ENCODE measurements at regions not wholly inside any gene's neighbourhood (a gene's known extent, or its start where the extent isn't known, plus 50 kb on each side); places are given as distances from the start of the nearest gene placed in this dataset.
"Not testable (repeated sequence)": the region's sequence is repeated elsewhere in the genome, so short reads cannot be mapped to it uniquely, and the experiment has no call there.

DNA sequence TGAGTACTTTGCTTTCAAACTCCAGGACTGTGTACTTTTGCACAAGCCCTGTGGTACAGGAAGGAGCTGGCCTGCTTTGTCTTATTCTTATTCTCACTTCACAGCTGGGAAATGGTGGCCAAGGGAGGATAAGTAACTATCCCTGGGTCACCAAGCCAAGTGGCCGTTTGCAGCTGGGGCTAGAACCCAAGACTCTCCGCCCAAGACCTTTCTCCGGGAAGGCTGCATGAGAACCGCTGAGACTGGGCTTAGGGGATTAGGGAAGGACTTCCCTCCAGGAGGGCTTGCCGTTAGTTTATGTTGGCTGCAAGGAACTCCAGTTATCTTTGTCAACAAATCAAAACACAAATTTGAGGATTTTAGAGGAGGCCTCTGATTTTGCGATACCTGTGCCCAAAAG is 109.5 kb upstream of the ADRA1D start:
- no peak for DNase-seq (ENCODE audit: low read depth)

DNA sequence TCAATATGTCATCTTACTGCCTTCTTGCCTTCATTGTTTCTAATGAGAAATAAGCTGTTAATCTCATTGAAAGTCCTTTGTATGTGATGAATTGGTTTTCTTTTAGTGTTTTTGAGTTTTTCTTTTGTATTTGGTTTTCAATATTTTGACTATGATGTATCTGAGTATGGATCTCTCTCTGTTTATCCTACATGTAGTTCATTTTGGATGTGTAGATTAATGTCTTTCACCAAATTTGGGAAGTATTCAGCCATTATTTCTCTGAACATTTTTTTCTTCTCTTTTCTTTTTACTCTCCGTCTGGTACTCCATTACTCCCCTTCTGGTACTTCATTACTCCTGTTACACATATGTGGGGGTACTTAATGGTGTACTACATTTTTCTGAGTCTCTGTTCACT is 103.3 kb upstream of the ADRA1D start:
- DNase-seq (ENCODE audit: low read depth), result no peak

DNA sequence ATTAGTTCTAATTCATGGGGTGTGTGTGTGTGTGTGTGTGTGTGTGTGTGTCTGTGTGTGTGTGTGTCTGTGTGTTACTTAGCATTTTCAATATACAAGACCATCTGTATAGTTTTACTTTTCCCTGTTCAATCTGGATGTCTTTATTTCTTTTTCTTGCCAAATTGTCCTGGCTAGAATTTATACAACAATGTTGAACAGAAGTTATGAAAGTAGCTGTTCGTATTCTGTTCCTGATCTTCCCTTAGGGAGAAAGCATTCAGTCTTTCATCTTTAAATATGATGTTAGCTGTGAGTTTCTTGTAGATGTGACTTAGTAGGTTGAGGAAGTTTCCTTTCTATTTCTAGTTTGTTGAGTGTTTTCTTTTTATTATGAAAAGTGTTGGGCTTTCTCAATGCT is 101.0 kb upstream of the ADRA1D start:
- no peak for DNase-seq (ENCODE audit: low read depth)

DNA sequence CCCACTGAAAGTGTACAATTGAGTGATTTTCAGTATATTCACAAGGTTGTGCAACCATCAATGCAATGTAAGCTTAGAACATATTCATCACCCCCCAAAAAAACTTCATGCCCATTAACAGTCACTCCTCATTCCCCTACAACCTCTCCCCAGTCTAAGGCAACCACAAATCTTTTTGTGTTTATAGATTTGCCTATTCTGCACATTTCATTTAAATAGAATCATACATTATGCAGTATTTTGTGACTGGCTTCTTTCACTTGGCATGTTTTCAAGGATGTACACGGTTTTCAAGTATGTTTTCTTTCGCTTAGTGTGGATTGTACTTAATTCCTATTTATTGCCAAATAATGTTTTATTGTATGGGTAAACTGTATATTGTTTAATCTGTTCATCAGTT is 95.6 kb upstream of the ADRA1D start:
- peak; percentile 38 for DNase-seq (ENCODE audit: low read depth)

DNA sequence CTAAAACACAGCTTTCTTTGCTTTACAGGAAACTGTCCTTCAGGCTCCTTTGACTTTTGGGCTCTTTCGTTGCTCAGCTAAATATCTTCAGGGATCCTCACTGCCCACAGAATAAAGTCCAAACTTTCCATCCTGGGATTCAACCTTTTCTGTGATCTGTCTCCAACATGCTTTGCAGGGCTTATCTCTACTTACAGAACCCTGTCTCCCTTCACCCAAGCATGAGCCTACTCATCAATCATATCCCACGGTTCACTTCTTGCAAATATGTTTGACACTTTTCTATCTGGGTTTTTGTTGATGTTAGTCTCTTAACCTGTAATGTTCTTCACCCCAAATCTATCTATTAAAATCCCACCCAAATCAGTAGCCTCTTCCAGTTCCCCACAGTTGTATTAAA is 93.5 kb upstream of the ADRA1D start:
- no peak for DNase-seq (ENCODE audit: low read depth)

DNA sequence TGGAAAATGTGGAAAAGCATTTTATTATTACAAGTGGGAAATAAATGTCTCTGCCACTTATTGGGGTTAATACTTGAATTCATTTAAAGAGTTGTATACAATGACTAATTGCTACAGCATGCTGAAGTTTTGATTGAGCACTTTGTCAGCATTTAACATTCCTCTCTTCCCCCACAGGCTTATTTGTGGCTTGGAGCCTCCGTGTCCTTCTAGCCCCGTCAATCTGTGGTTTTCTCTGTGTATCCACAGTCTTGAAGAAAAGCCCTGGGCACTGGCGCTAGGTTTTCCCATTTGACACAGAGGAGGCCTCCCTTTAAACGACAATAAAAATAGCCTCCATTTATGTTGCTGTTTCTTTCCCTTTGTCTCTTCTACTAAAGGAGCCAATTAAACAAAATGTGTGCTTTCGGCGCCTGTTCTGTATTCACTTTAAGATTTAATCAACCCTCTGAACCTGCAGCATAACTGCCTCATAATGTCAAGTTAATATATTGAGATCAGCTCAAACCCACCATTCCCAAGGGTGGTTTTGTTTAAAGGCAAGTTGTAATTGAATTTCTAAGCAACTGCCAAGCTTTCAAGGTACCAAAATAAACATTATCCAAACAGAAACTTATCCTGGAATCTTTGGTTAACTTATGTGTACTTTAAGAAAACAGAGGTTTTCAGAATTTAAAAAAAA is 92.9 kb upstream of the ADRA1D start:
- peak; percentile 100 for DNase-seq (ENCODE audit: low read depth)

DNA sequence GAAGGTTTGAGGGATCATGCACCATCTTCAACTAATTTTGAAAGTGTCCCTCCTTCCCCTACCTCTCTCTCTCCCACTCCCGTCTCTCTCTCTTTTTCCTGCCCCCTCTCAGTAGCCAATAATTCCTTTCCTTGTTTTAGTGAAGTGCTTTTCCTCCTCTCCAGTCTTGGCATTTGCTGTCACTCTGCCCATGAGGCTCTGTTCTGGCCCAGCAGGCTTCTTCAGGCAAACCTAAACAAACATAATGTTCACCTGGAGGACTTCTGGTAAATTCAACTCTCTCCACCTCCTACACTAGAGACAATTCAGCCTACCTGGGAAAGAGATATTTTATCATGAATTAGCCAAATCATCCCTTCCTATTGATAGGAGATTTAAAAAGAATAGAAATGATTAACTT is 86.6 kb upstream of the ADRA1D start:
- no peak for DNase-seq (ENCODE audit: low read depth)

DNA sequence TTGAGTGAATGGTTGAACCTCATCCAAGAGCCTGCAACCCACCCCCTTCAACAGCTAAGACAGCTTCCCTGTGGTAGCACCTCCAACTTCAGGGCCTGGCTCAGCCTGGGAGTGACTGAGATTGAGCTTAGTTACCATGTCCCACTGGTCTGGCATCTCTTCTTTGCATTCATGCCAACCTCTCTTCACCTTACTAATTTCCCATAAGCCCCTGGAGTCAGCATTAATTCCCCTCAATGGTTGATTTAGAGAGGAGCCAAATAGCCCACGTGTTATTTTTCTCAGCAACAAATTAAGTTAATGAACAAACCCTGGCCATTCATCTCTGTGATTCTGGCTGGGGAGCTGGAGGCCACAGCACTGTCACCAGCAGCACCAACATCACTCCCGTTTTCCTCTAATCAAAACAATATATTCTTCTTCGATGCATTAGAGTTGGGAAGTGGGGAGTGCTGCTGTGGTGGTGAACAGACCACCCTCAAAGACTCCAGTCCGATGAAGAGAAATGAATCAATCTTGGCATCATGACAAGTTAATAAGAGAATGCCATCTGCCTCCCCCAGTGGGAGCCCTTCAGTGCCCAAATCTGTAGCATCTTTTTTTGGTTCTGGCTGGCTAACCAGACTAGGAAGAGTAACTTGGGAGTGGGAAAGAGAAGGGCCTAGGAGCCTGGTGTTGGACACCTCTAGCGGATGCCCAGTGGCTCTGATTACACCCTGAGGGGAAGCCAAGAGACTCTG is 83.2 kb upstream of the ADRA1D start:
- DNase-seq (ENCODE audit: low read depth), result peak; percentile 44

DNA sequence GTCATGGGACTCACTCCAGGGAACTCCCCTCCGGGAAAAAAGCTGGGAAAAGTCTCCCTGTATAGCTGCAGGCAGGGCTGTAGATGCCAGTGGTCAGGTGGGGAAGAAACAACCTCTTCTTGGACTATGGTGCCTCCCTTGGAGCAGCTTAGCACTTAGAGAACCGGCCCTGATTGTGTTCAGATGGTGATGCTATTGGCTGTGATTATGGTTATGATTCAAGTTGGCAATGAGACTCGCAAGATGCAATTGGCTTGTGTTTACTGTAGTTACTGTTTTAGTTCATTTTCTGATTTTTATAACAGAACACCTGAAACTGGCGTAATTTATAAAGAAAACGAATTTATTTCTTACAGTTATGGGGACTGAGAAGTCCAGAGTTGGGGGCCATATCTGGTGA is 80.9 kb upstream of the ADRA1D start:
- no peak for DNase-seq (ENCODE audit: low read depth)

DNA sequence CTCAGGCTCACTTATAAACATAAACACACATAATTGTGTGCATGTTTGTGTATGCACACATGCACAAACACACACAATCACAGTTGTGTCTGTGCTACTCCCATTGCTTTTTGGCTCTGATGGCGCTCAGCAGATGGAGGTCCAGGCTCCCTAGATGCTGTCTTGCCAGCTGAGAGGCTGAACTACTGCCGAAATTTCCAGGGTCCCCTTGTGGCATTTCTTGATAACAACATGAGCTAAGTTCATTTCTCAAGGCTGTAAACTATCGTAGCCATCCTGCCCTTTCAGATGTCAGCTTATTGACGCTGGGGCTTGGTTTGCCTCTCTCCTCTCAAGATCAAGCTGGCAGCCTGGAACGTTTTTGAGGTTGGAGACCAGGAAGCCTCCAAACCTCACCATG is 80.1 kb upstream of the ADRA1D start:
- DNase-seq (ENCODE audit: low read depth), result no peak

DNA sequence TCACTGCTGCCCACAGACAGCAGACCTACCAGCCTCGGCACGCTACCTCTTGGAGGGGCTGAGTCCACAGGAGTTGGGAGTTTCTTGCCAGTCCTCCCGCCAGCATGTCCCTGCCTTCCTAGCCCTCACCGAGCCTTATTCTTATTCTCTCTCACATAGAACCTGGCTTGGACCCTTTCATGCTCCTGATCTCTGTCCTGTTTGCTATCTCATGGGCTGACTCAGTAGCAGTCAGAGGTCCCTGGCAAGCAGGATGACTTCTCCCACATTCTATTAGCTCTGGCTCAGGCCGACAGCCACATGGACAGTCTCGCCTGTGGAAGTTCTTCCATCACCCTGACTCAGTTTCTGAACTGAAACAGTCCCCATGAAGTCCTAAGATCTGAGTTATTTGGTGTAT is 79.5 kb upstream of the ADRA1D start:
- DNase-seq (ENCODE audit: low read depth), result no peak

DNA sequence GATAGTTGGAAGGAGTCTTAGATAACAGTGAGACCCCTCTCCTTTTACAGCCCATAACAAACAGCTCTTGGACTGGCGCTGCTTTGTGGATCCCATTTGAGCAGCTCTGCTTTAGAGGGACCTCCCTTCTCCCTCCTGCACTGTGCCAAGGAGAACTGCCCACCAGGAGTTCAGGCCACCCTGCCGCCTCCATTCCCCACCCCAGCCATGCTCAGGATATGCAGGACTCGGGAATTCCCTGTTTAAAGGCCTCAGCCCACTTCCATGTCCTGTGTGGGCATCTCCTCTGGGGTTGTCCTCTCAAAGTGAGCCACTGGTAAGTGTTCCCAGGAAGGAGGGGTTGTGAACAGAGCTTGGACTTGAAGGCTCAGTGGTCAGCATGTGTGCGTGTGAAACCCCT is 78.9 kb upstream of the ADRA1D start:
- DNase-seq (ENCODE audit: low read depth), result no peak

DNA sequence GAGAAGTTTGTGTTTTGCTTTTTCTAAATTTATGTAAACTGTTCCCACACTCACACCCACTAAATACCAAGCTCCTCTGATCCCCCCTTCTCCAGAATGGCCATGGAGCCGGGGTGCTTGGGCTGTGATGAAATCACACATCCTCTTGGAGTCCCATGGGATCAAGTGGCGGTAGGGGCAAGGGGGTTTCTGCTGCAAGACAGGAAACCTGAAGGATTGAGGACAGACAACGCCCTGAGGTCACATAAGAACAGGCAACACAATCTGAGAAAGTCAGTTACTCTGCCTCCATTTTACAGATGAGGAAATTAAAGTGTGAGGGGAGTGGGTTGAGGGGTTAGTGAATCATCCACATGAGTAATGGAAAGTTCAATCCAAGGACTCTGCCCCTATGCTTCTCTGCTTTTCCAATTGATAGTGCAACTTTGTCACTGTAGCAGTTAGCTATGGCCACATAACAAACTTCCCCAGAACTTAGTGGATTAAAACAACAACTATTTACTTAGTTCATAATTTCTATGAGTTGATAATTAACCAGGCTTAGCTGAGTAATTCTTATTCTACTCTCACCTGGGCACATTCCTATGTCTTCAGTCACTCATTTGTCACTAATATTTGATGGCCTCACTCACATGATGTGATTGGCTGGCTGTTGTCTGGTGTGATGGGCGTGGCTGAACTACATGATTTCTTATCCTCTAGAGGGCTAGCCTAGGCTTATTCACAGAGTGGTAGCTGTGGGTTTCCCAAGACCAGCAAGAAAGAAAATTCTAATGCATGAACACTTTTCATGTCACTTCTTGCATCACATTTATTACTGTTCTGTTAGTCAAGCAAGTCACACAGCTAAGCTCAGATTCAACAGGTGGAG is 77.3 kb upstream of the ADRA1D start:
- peak; percentile 15 for DNase-seq (ENCODE audit: low read depth)

DNA sequence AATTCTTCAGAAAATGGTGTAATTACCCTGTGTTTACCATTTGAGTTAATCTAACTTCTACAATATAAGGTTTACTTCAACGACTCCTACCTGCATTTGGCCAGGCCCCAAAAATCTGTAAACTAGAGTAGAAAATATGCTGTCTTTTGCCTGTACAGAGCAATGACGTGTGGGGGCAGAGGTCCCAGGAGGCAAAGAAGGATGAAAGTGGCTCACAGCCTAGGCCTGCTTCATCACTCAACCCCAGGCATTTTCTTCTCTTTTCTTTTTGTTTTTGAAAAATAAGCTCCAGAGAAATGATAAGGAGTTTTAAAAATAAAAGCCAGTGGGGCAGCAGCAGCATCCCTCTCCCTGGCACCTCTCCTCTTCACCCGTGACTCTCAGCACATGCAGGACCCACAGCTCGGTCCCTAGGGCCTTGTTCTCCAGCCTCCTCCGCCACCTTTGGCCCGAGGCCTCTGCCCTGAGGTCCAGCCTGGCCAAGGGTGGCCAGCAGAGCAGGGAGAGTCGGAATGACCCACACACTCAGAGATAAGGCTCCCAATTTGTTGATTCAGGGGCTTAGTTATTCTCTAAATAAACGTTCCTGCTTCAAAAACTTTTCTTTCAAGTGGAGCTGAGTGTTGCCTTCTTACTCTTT is 76.6 kb upstream of the ADRA1D start:
- no peak for DNase-seq (ENCODE audit: low read depth)

DNA sequence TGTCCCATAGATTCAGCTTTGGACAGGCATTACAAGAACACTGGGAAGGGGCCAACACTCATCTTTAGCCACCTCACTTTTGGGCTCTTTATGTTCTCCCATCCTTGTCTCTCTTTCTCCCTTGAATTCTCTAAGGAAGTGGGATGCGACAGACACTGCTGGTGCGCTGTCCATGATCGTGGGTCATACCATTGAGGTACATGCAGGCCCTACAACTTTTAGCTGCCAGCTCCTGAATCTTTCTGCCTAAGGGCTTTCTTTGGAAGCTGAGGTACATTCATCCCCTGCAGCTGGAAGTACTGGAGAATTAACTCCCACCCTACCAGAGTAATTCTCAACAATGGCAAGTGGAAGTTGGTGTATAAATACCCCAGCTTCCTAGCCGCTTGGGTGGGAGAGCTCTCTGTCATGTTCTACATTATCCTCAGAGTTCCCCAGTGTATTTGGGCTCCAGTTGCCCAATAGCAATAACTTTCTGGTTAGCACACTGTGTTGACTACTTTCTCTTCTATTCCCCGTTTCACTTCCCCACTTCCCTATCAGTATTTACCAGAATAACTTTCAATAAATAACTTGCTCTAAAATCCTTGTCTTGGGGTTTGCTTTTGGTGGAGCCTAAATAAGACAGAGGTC is 75.6 kb upstream of the ADRA1D start:
- no peak for DNase-seq (ENCODE audit: low read depth)

DNA sequence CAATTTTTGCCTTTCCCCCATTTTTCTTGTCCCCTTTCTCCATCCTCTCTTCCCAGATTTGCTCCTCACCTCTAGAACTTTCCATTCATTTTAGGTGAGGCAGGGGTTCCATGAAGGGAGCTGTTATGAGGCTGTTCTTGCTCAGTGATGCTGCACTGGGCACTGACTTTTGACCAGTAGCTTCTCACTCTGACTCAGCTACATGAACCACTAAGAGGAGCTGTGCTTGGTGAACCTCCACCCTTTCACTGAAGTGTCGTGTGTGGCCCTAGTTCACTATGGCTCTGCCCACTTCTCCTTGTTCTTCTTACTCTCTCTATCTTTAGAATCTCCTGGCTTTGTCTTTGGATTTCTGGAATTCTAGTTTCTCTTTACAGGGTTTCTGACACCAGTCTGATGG is 73.4 kb upstream of the ADRA1D start:
- DNase-seq (ENCODE audit: low read depth), result no peak

DNA sequence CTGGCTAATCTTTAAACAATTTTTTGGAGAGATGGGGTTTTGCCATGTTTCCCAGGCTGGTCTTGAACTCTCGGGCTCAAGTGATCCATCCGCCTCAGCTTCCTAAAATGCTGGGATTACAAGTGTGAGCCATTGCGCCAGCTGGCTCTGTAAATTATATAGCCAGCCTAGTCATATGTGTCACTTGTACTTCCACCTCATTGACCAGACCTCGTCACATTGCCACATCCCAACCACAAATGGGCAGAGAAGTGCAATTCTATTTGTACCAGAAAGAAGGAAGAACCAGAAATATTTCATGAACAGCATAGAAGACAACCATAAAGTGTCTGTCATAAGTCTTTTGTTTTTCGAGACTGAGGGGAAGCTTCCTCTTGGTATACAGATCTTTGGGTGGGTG is 71.2 kb upstream of the ADRA1D start:
- DNase-seq (ENCODE audit: low read depth), result peak; percentile 40

DNA sequence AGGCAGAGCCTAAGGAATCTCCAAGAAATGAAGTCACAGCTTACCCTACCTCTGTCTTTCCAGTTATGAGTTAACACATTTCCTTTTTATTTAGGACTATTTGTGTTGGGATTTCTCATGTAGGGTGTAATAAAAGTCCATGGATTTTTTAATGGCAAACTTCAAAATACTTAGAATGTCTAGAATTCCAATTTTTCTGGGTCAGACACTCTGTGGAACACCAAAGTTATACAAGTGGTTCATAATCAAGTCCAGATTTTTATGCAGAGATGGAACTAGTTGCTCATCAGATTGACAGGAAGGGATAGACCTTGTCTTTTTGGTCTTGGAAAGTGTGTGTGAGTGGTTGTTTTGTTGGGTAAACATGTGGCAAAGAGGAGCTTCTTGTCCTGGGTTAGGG is 69.8 kb upstream of the ADRA1D start:
- DNase-seq (ENCODE audit: low read depth), result no peak

DNA sequence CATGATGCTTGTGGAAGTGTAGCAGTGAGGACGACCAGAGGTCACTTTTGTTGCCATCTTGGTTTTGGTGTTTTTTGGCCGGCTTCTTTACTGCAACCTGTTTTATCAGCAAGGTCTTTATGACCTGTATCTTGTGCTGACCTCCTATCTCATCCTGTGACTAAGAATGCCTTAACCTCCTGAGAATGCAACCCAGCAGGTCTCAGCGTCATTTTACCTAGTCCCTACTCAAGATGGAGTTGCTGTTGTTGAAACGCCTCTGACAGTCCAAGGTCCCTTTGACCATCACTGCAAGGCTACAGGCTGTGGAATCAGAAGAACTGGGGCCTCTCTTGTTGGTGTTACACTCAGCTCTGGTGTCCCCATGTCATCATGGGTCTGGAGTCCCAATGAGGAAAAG is 61.5 kb upstream of the ADRA1D start:
- not testable (repeated sequence) for DNase-seq (ENCODE audit: low read depth)

DNA sequence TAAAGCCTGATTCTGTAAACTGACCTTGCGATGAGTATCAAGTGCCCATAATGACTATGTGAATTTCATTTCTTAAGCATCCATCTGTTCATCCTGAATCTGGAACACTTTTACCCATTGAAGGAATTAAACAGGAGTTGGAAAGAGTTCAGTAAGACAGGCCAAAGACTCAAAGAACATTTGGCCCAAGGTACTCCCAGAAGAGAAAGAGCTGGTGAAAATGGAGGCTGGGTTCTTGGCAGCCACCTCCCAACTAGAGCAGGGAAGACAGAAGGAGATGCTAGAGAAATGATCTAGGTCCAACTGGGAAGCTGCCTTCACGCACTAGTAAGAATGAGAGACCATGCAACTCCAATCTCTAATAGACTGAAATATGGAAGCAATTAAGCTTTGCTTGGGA is 57.1 kb upstream of the ADRA1D start:
- DNase-seq (ENCODE audit: low read depth), result no peak

DNA sequence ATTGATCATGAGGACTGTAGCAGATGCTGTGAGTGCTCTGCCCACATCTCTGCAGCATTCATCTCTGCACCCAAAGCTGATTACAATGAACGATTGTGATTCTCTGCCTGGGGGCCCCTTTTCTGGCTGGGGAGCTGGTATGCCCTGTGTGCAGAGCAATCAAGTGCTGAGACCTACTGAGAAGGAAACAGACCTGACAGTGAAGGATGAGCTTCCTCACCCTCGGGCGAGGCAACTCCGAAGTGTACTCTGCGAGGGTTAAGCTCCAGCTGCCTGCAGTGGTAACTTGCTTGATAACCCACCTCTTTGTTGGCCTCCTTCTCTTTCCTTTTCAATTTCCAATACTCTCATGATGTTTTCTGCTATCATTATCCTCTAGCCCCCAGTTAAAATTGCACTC is 56.0 kb upstream of the ADRA1D start:
- DNase-seq (ENCODE audit: low read depth), result no peak

DNA sequence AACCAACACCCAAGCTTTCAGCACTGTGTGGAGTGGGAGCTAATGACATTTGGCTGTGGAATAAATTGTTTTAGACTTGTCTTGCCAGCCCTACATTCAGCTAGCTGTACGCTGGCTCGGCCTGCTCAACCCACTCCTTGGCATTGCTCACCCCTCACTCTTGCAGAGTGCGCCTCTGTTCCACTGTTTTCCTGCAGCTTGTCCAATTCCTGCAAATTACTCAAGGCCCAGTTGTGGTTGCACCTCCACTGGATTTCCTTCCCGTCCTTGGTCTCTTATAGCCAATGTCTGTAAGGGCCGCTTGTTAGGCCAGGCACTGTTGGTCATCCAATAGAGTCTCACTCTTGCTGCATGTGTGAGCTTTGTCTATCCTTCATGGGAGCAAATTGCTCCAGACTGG is 55.5 kb upstream of the ADRA1D start:
- DNase-seq (ENCODE audit: low read depth), result no peak
